ENCODE measurements at regions not wholly inside any gene's neighbourhood (a gene's known extent, or its start where the extent isn't known, plus 50 kb on each side); places are given as distances from the start of the nearest gene placed in this dataset.

GRCh38 chr1:96211202-96211601, 510.4 kb upstream of the PTBP2 start:
- Histone ChIP-seq H2AFZ (ENCODE audit: low read length) (no peak overlapping the region), H3K56ac (replicated peaks; ENCODE audit: insufficient read length, low read depth, low read length) (no peak overlapping the region), H3K4ac (replicated peaks; ENCODE audit: insufficient read length, low read depth, low read length) (no peak overlapping the region), H3K9ac (replicated peaks in 1 of 4; ENCODE audit: extremely low read depth in 1 of 4, low read depth in 3 of 4, low read length in 3 of 4) (no peak overlapping the region), H3K18ac (ENCODE audit: extremely low read depth, low read length) (no peak overlapping the region), H3K79me1 (ENCODE audit: low read depth, low read length) (no peaks in the 10 kb centered on the region), H2BK12ac (ENCODE audit: low read depth, low read length) (no peak overlapping the region), H2BK120ac (replicated peaks; ENCODE audit: low read depth, low read length) (no peak overlapping the region), H3K4me2 (ENCODE audit: insufficient read depth in 1 of 2, low read depth in 2 of 2, low read length in 2 of 2) (no peak overlapping the region), H3K4me3 (ENCODE audit: extremely low read depth in 1 of 4, insufficient read depth in 2 of 4, low read depth in 3 of 4, low read length in 4 of 4) (no peak overlapping the region), H2BK20ac (ENCODE audit: low read length) (no peak overlapping the region), H2AK5ac (ENCODE audit: low read depth, low read length) (no peak overlapping the region), H4K8ac (ENCODE audit: extremely low read depth, insufficient read depth, low read length) (no peak overlapping the region), H3K23me2 (ENCODE audit: low read depth, low read length) (no peaks in the 10 kb centered on the region), H2BK5ac (ENCODE audit: low read depth, low read length) (no peak overlapping the region), H3K4me1 (replicated peaks in 1 of 4; ENCODE audit: control insufficient read depth in 3 of 4, insufficient read depth in 4 of 4, low read length in 3 of 4) (peaks cover 0 to 3% (median 0%) of the 10 kb centered on the region in 4 experiments; a peak in 1 of 7 replicates), H3K27me3 (replicated peaks in 1 of 4; ENCODE audit: control insufficient read depth in 3 of 4, extremely low read depth in 1 of 4, insufficient read depth in 3 of 4, low read length in 3 of 4) (no peaks in the 10 kb centered on the region), H2BK15ac (ENCODE audit: low read length) (no peak overlapping the region), H3K14ac (ENCODE audit: insufficient read length) (no peak overlapping the region), H3K27ac (ENCODE audit: low read depth, low read length) (no peak overlapping the region), H4K91ac (replicated peaks; ENCODE audit: insufficient read length, low read length) (no peak overlapping the region), H3K79me2 (ENCODE audit: control insufficient read depth in 1 of 2, insufficient read depth in 2 of 2, low read length in 2 of 2) (no peaks in the 10 kb centered on the region), H4K20me1 (replicated peaks in 1 of 2; ENCODE audit: control insufficient read depth in 1 of 2, insufficient read depth in 2 of 2, low read length in 2 of 2) (no peaks in the 10 kb centered on the region), H3K36me3 (ENCODE audit: control insufficient read depth in 2 of 4, insufficient read depth in 4 of 4, low read length in 3 of 4) (no peaks in the 10 kb centered on the region), H3K9me3 (ENCODE audit: insufficient read depth in 2 of 2, low read depth in 1 of 2, low read length in 1 of 2) (no peaks in the 10 kb centered on the region), H3K23ac (ENCODE audit: insufficient read length) (no peak overlapping the region), H4K5ac (ENCODE audit: insufficient read length, low read depth, low read length) (no peak overlapping the region)
- no peak for FAIRE-seq
- CTCF ChIA-PET (ENCODE audit: partially characterized antibody) = no interaction called here
- no peak for DNase-seq (ENCODE audit: low read depth in 1 of 2, low spot score in 2 of 2)
- POLR2A ChIA-PET (ENCODE audit: partially characterized antibody) = no interaction called here
- TF ChIP-seq POU5F1 (IDR thresholded peaks at IDR 0.05; ENCODE audit: low read depth, low read length) (no peak), CBX8 (IDR thresholded peaks at IDR 0.05; ENCODE audit: borderline replicate concordance, low read depth, low read length) (no peak), NRF1 (IDR thresholded peaks at IDR 0.05; ENCODE audit: low read depth, low read length) (no peak), NANOG (IDR thresholded peaks at IDR 0.05; ENCODE audit: insufficient read depth, low read depth, low read length, poor library complexity, severe bottlenecking) (no peak), RXRA (IDR thresholded peaks at IDR 0.05; ENCODE audit: insufficient read depth, low read depth, low read length) (no peak), USF2 (IDR thresholded peaks at IDR 0.05; ENCODE audit: low read length) (no peak), FOSL1 (IDR thresholded peaks at IDR 0.05; ENCODE audit: insufficient read depth, low read depth, low read length) (no peak), JUN (IDR thresholded peaks at IDR 0.05; ENCODE audit: low read depth, low read length) (no peak), RFX5 (IDR thresholded peaks at IDR 0.05; ENCODE audit: borderline replicate concordance, low read depth, low read length) (no peak), CTBP2 (IDR thresholded peaks at IDR 0.05; ENCODE audit: borderline replicate concordance, insufficient read depth, insufficient read length, low read length) (no peak), BCL11A (IDR thresholded peaks at IDR 0.05; ENCODE audit: low read depth in 2 of 2, low read length in 2 of 2) (no peak), TCF12 (IDR thresholded peaks at IDR 0.05; ENCODE audit: low read depth, low read length) (no peak), EP300 (IDR thresholded peaks at IDR 0.05; ENCODE audit: borderline replicate concordance in 1 of 2, low read depth in 2 of 2, low read length in 2 of 2) (no peak), GTF2F1 (IDR thresholded peaks at IDR 0.05; ENCODE audit: borderline replicate concordance, low read depth, low read length) (no peak)
- 90% methylated on average over 2 of the region's 2 CpGs; no CpG with 5 or more reads in 1 of the 2 experiments for WGBS, 2 experiments (ENCODE audit: extremely low coverage in 1 of 2, insufficient coverage in 1 of 2, insufficient read length in 1 of 2, insufficient replicate concordance in 2 of 2, low coverage in 1 of 2, low lambda C conversion rate in 2 of 2, missing lambda C conversion rate in 1 of 2)

Measured in H1 (cell line).